ENCODE measurements at regions not wholly inside any gene's neighbourhood (a gene's known extent, or its start where the extent isn't known, plus 50 kb on each side); places are given as distances from the start of the nearest gene placed in this dataset.

- TF ChIP-seq CTCF (IDR thresholded peaks at IDR 0.05 in 8 of 11, conservative IDR thresholded peaks at IDR 0.05 in 3 of 11), result no peak
- no peak for TF ChIP-seq POLR2A (IDR thresholded peaks at IDR 0.05)
Measured at GRCh38 chr13:26473571-26474230, 83.8 kb upstream of the WASF3 start.
